CD4-positive, CD25-positive, alpha-beta regulatory T cell (primary cell): ENCODE measurements at regions not wholly inside any gene's neighbourhood (a gene's known extent, or its start where the extent isn't known, plus 50 kb on each side); places are given as distances from the start of the nearest gene placed in this dataset.
A peak's percentile ranks its signal among the peaks of the same experiment; 100 is the strongest.

ENCODE experiments used
- ATAC-seq, 2 donors: fragments of 150-1000 bp; cut with Tn5 transposase; one replicate each; pipeline ENCODE4 v1.10.0; 2021; ENCODE audit warnings: low read depth in 2 of 2, moderate number of reproducible peaks in 2 of 2, moderate library complexity in 1 of 2
- DNase-seq, 3 donors: peaks; one replicate each; pipeline versions ENCODE4 v3.0.0 to v3.0.0-alpha.2; 2012 to 2022; ENCODE audit warnings: mixed read lengths in 1 of 3
- H3K27ac ChIP-seq: one replicate; pipeline ENCODE4 v1.7.0; 2013; ENCODE audit warnings: mild to moderate bottlenecking, low read length; ENCODE audit not compliant: insufficient read depth, poor library complexity, severe bottlenecking
- H3K27me3 ChIP-seq: one replicate; pipeline ENCODE4 v1.7.0; 2013; ENCODE audit warnings: low read length; ENCODE audit not compliant: control insufficient read depth, insufficient read depth
- H3K36me3 ChIP-seq: one replicate; pipeline ENCODE4 v1.7.0; 2013; ENCODE audit warnings: mild to moderate bottlenecking, low read length, moderate library complexity; ENCODE audit not compliant: control insufficient read depth, insufficient read depth
- H3K4me1 ChIP-seq: 2 replicates; pipeline ENCODE4 v1.7.0; 2013; ENCODE audit warnings: mild to moderate bottlenecking, low read length; ENCODE audit not compliant: insufficient read depth, control insufficient read depth, poor library complexity, severe bottlenecking
- H3K4me3 ChIP-seq: one replicate; pipeline ENCODE4 v1.7.0; 2013; ENCODE audit warnings: low read depth, mild to moderate bottlenecking, low read length, moderate library complexity
- H3K9me3 ChIP-seq, 2 experiments: 1 replicate in 1 of 2; 2 replicates in 1 of 2; pipeline ENCODE4 v1.7.0; 2013; ENCODE audit warnings: low read length in 2 of 2, mild to moderate bottlenecking in 1 of 2, moderate library complexity in 1 of 2; ENCODE audit not compliant: control insufficient read depth in 2 of 2
- H3K27ac Mint-ChIP-seq, 3 donors: one replicate each; pipeline ENCODE4 v1.8.0; 2020 to 2022; ENCODE audit warnings: mild to moderate bottlenecking in 3 of 3, mixed read lengths in 3 of 3, moderate library complexity in 2 of 3
- H3K27me3 Mint-ChIP-seq: one replicate; pipeline ENCODE4 v1.8.0; 2022; ENCODE audit warnings: mild to moderate bottlenecking, mixed read lengths
- H3K36me3 Mint-ChIP-seq: one replicate; pipeline ENCODE4 v1.8.0; 2020; ENCODE audit warnings: mixed read lengths
- H3K4me1 Mint-ChIP-seq, 4 donors: one replicate each; pipeline ENCODE4 v1.8.0; 2020 to 2022; ENCODE audit warnings: mixed read lengths in 4 of 4, mild to moderate bottlenecking in 1 of 4
- H3K4me3 Mint-ChIP-seq, 4 donors: one replicate each; pipeline ENCODE4 v1.8.0; 2020 to 2022; ENCODE audit warnings: mild to moderate bottlenecking in 4 of 4, mixed read lengths in 4 of 4, moderate library complexity in 3 of 4
- H3K9me3 Mint-ChIP-seq, 7 donors: one replicate each; pipeline ENCODE4 v1.8.0; 2020 to 2022; ENCODE audit warnings: mixed read lengths in 7 of 7, mild to moderate bottlenecking in 3 of 7, moderate library complexity in 2 of 7

GRCh38 chr2:177314722-177315264, 50.3 kb upstream of the NFE2L2 start:
- peaks cover 4% of the 10 kb centered on the region for H3K36me3 Mint-ChIP-seq

GRCh38 chr2:177315364-177315763, 50.8 kb upstream of the NFE2L2 start:
- Histone ChIP-seq H3K36me3 (no peaks in the 10 kb centered on the region), H3K9me3 (no peaks in the 10 kb centered on the region), H3K27me3 (no peaks in the 10 kb centered on the region), H3K4me1 (peaks cover 4% of the 10 kb centered on the region), H3K4me3 (no peak overlapping the region), H3K27ac (no peak overlapping the region)
- H3K9me3 Mint-ChIP-seq, result peaks cover 0 to 7% (median 0%) of the 10 kb centered on the region in 7 donors
- ATAC-seq, result no peak
- H3K27ac Mint-ChIP-seq, result peak overlapping the region in 1 of 3 donors; percentile 65
- H3K4me3 Mint-ChIP-seq, result no peak overlapping the region
- DNase-seq, result no peak
- peaks cover 4% of the 10 kb centered on the region for H3K36me3 Mint-ChIP-seq
- H3K27me3 Mint-ChIP-seq, result no peaks in the 10 kb centered on the region
- H3K4me1 Mint-ChIP-seq, result peaks cover 5 to 27% (median 16%) of the 10 kb centered on the region in 4 donors

More at GRCh38 chr2:177314722-177315264, 50.3 kb upstream of the NFE2L2 start:
- Histone ChIP-seq H3K27ac (no peak overlapping the region), H3K4me1 (peaks cover 8% of the 10 kb centered on the region), H3K27me3 (no peaks in the 10 kb centered on the region), H3K9me3 (no peaks in the 10 kb centered on the region), H3K4me3 (no peak overlapping the region), H3K36me3 (no peaks in the 10 kb centered on the region)
- Mint-ChIP-seq H3K9me3 (peaks cover 0 to 7% (median 0%) of the 10 kb centered on the region in 7 donors), H3K4me3 (no peak overlapping the region), H3K27ac (peak overlapping the region in 1 of 3 donors; percentile 86), H3K27me3 (no peaks in the 10 kb centered on the region), H3K4me1 (peaks cover 6 to 33% (median 20%) of the 10 kb centered on the region in 4 donors)
- DNase-seq (no peak), ATAC-seq (no peak)

- Mint-ChIP-seq H3K9me3 (peaks cover 0 to 7% (median 0%) of the 10 kb centered on the region in 7 donors), H3K36me3 (peaks cover 7% of the 10 kb centered on the region), H3K27me3 (no peaks in the 10 kb centered on the region), H3K4me1 (peaks cover 0 to 14% (median 7%) of the 10 kb centered on the region in 4 donors), H3K27ac (no peak overlapping the region), H3K4me3 (no peak overlapping the region)
- H3K4me3 ChIP-seq, result no peak overlapping the region
- ATAC-seq (no peak), DNase-seq (no peak)
- H3K4me1 ChIP-seq, result no peaks in the 10 kb centered on the region
- H3K27ac ChIP-seq, result no peak overlapping the region
- no peaks in the 10 kb centered on the region for H3K9me3 ChIP-seq
- no peaks in the 10 kb centered on the region for H3K27me3 ChIP-seq
- no peaks in the 10 kb centered on the region for H3K36me3 ChIP-seq
These were observed 52.2 kb upstream of the NFE2L2 start for GRCh38 chr2:177316756-177317155.

GRCh38 chr2:177317443-177317842, 52.9 kb upstream of the NFE2L2 start:
- Mint-ChIP-seq H3K27me3 (no peaks in the 10 kb centered on the region), H3K36me3 (peaks cover 7% of the 10 kb centered on the region), H3K27ac (no peak overlapping the region), H3K4me3 (no peak overlapping the region), H3K9me3 (peaks cover 0 to 4% (median 0%) of the 10 kb centered on the region in 7 donors), H3K4me1 (peaks cover 0 to 14% (median 6%) of the 10 kb centered on the region in 4 donors)
- no peak for ATAC-seq
- H3K4me1 ChIP-seq, result no peaks in the 10 kb centered on the region
- H3K27me3 ChIP-seq, result no peaks in the 10 kb centered on the region
- no peak overlapping the region for H3K27ac ChIP-seq
- no peaks in the 10 kb centered on the region for H3K9me3 ChIP-seq
- no peak for DNase-seq
- H3K4me3 ChIP-seq, result no peak overlapping the region
- peaks cover under 1% of the 10 kb centered on the region for H3K36me3 ChIP-seq

GRCh38 chr2:177317857-177318256, 53.3 kb upstream of the NFE2L2 start:
- DNase-seq (no peak), ATAC-seq (no peak)
- peaks cover 0 to 1% (median 0%) of the 10 kb centered on the region in 7 donors for H3K9me3 Mint-ChIP-seq
- no peaks in the 10 kb centered on the region for H3K27me3 ChIP-seq
- peaks cover 5% of the 10 kb centered on the region for H3K36me3 ChIP-seq
- H3K4me3 ChIP-seq, result no peak overlapping the region
- no peaks in the 10 kb centered on the region for H3K4me1 ChIP-seq
- H3K27ac ChIP-seq, result no peak overlapping the region
- peaks cover 7% of the 10 kb centered on the region for H3K36me3 Mint-ChIP-seq
- H3K9me3 ChIP-seq, result no peaks in the 10 kb centered on the region
- H3K4me1 Mint-ChIP-seq, result peaks cover 0 to 14% (median 5%) of the 10 kb centered on the region in 4 donors
- no peaks in the 10 kb centered on the region for H3K27me3 Mint-ChIP-seq
- no peak overlapping the region for H3K27ac Mint-ChIP-seq
- H3K4me3 Mint-ChIP-seq, result no peak overlapping the region

GRCh38 chr2:177318613-177319012, 54.1 kb upstream of the NFE2L2 start:
- H3K4me3 ChIP-seq, result no peak overlapping the region
- H3K27me3 ChIP-seq, result no peaks in the 10 kb centered on the region
- peaks cover 0 to 9% (median 1%) of the 10 kb centered on the region in 4 donors for H3K4me1 Mint-ChIP-seq
- no peak for ATAC-seq
- H3K27me3 Mint-ChIP-seq, result no peaks in the 10 kb centered on the region
- H3K27ac Mint-ChIP-seq, result no peak overlapping the region
- H3K9me3 ChIP-seq, result no peaks in the 10 kb centered on the region
- H3K36me3 ChIP-seq, result peaks cover 7% of the 10 kb centered on the region
- DNase-seq, result no peak
- no peaks in the 10 kb centered on the region for H3K4me1 ChIP-seq
- H3K4me3 Mint-ChIP-seq, result no peak overlapping the region
- peaks cover 15% of the 10 kb centered on the region for H3K36me3 Mint-ChIP-seq
- H3K9me3 Mint-ChIP-seq, result peaks cover 0 to under 1% (median 0%) of the 10 kb centered on the region in 7 donors
- no peak overlapping the region for H3K27ac ChIP-seq

- ATAC-seq (no peak), DNase-seq (no peak)
- H3K9me3 ChIP-seq, result no peaks in the 10 kb centered on the region
- peaks cover 7% of the 10 kb centered on the region for H3K36me3 ChIP-seq
- no peaks in the 10 kb centered on the region for H3K4me1 ChIP-seq
- H3K27ac ChIP-seq, result no peak overlapping the region
- H3K4me1 Mint-ChIP-seq, result no peaks in the 10 kb centered on the region
- H3K27ac Mint-ChIP-seq, result no peak overlapping the region
- no peaks in the 10 kb centered on the region for H3K27me3 Mint-ChIP-seq
- peaks cover 19% of the 10 kb centered on the region for H3K36me3 Mint-ChIP-seq
- H3K4me3 Mint-ChIP-seq, result no peak overlapping the region
- H3K27me3 ChIP-seq, result no peaks in the 10 kb centered on the region
- no peaks in the 10 kb centered on the region for H3K9me3 Mint-ChIP-seq
- H3K4me3 ChIP-seq, result no peak overlapping the region
These were observed 56.1 kb upstream of the NFE2L2 start for GRCh38 chr2:177320596-177320995.

- H3K27me3 Mint-ChIP-seq, result no peaks in the 10 kb centered on the region
- H3K27ac ChIP-seq, result no peak overlapping the region
- H3K4me1 Mint-ChIP-seq, result no peaks in the 10 kb centered on the region
- H3K36me3 Mint-ChIP-seq, result peaks cover 19% of the 10 kb centered on the region
- H3K9me3 Mint-ChIP-seq, result no peaks in the 10 kb centered on the region
- peak overlapping the region in 1 of 3 donors; percentile 27 for H3K27ac Mint-ChIP-seq
- no peaks in the 10 kb centered on the region for H3K9me3 ChIP-seq
- H3K4me3 ChIP-seq, result no peak overlapping the region
- no peaks in the 10 kb centered on the region for H3K27me3 ChIP-seq
- DNase-seq, result no peak
- peaks cover 6% of the 10 kb centered on the region for H3K4me1 ChIP-seq
- H3K36me3 ChIP-seq, result peaks cover 7% of the 10 kb centered on the region
- no peak overlapping the region for H3K4me3 Mint-ChIP-seq
- no peak for ATAC-seq
These were observed 58.3 kb upstream of the NFE2L2 start for GRCh38 chr2:177322801-177323261.
